ENCODE measurements at regions not wholly inside any gene's neighbourhood (a gene's known extent, or its start where the extent isn't known, plus 50 kb on each side); places are given as distances from the start of the nearest gene placed in this dataset.
"Not testable (repeated sequence)": the region's sequence is repeated elsewhere in the genome, so short reads cannot be mapped to it uniquely, and the experiment has no call there.

GRCh38 chr5:164327166-164327565, 821.7 kb downstream of the MAT2B start:
- DNase-seq (ENCODE audit: extremely low read depth in 1 of 2, low read depth in 1 of 2), result not testable (repeated sequence)

DNA sequence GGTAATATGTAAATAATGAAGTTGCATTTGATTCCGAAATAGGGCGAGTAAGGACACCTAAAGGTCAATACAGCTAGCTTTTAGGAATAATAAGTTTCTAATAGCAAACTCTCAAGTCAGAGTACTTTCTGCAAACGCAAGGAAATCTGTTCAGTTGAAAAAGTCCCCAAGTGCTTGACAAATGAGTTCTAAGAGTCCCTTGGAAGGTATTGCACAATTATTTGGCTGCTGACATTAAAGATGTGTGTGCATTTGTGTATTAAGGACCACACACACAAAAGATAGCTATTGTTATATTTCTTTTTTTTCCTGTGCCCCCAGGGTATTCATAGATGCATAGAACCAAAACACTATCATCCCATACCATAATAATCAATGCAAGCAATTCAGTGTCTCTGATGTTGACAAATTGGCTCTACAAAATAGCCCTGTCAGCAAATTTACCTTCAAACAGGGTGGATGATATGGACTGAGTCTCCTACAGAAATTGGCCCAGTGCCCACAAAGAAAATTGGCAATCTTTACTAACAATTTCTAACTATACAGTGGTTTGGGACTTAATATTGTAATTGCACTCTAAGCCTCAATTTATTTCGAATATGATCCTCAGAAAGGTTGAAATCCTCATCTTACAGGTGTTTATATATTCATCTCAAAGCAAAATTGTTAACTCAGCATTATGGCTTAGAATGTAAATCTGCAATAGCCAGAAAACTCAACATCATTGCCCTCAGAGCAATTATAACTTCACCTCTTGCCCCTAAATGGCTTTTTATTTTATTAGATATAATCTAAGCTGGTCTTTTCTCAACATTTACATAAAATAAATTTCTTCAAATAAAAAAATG, 827.2 kb downstream of the MAT2B start:
- DNase-seq (ENCODE audit: extremely low read depth in 1 of 2, low read depth in 1 of 2), result no peak

DNA sequence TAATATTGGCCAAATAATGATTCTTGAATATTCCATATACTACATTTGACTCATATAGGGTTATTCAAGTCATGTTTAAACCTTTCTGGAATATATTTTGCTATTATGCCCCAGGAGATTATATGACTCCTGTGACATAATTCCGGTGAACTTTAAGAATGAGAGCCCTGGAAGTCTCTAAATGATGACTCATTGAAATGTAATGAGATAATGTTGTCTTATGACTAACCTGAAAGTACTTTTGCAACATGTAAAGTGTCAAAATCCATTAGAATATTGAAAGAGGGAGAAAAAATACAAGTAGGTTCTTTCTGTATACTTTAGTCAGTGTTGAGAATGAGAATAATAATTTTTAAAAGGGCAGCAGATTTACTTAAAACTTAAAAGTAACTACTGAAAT, 830.4 kb downstream of the MAT2B start:
- no peak for DNase-seq (ENCODE audit: extremely low read depth in 1 of 2, low read depth in 1 of 2)

DNA sequence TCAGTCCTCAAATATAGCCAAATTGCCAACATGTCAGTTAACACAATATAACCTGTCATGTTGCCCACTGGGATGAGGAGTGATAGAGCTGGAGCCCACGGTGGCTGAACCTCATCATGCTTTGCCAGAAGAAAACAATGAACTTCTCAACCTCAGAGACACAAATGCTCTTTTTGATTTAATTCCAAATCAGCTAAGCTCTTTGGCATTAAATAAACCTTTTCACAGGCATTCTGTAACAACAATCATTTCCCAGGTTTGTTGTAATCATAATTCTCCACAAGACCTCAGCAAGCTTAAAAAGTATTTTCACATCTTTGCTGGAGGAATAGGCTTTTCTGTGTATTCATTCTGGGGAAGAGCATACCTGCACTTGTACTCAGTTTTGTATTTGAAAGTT, 830.9 kb downstream of the MAT2B start:
- DNase-seq (ENCODE audit: extremely low read depth in 1 of 2, low read depth in 1 of 2), result no peak

GRCh38 chr5:164336906-164337305, 831.5 kb downstream of the MAT2B start:
- no peak for DNase-seq (ENCODE audit: extremely low read depth in 1 of 2, low read depth in 1 of 2)

- no peak for DNase-seq (ENCODE audit: extremely low read depth in 1 of 2, low read depth in 1 of 2)
Observed at GRCh38 chr5:164341056-164341619, 835.7 kb downstream of the MAT2B start.

- no peak for DNase-seq (ENCODE audit: extremely low read depth in 1 of 2, low read depth in 1 of 2)
Observed at GRCh38 chr5:164345173-164345849, 839.9 kb downstream of the MAT2B start.

DNA sequence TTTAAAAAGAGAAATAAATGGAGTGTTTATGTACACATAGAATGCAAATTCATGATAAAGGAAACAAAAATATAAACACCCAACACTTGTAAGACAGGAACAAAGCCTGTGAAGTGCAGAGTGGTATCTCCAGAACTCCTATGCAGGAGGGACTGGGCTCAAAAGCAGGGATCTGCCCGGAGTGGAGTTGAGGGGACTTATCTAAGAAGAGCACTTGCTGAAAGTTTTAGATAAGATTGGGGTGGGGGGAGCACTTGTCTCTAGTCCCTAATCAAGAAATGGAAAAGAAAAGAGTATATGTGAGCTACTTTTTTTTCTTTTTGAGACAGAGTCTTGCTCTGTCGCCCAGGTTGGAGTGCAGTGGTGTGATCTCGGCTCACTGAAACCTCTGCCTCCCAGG, 840.4 kb downstream of the MAT2B start:
- no peak for DNase-seq (ENCODE audit: extremely low read depth in 1 of 2, low read depth in 1 of 2)

GRCh38 chr5:164346785-164347630, 841.6 kb downstream of the MAT2B start:
- no peak for DNase-seq (ENCODE audit: extremely low read depth in 1 of 2, low read depth in 1 of 2)

- DNase-seq (ENCODE audit: extremely low read depth in 1 of 2, low read depth in 1 of 2), result no peak
Observed at GRCh38 chr5:164350236-164350635, 844.8 kb downstream of the MAT2B start.

DNA sequence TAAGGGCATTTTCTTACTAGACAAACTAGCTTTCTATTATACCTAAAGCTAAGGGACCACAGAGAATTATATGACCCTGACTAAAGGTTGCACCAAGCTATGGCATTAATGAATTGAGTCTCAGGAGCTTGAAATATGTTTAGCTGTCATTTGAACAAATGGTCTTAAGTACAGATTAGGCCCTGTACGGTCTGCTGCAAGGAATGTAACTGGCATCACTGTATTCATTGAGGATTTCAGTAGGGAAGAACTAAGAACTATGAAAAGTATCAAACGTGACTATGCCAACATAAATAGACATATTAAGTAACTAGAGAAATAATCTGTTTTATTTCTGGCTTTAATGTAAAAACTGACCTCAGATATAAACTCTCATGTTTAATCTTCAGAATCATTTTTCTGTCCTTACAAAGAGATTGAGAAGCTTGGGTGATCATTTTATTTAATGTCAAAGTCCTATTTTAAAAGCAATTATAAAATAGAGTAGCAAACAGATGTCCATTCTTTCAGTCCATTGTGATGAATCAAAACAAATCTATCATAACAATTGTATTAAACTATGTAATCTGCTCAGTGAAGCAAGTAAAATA, 845.9 kb downstream of the MAT2B start:
- no peak for DNase-seq (ENCODE audit: extremely low read depth in 1 of 2, low read depth in 1 of 2)

- no peak for DNase-seq (ENCODE audit: extremely low read depth in 1 of 2, low read depth in 1 of 2)
Observed at GRCh38 chr5:164352695-164353094, 847.3 kb downstream of the MAT2B start.

- DNase-seq (ENCODE audit: extremely low read depth in 1 of 2, low read depth in 1 of 2), result no peak
Observed at GRCh38 chr5:164353155-164353554, 847.7 kb downstream of the MAT2B start.

DNA sequence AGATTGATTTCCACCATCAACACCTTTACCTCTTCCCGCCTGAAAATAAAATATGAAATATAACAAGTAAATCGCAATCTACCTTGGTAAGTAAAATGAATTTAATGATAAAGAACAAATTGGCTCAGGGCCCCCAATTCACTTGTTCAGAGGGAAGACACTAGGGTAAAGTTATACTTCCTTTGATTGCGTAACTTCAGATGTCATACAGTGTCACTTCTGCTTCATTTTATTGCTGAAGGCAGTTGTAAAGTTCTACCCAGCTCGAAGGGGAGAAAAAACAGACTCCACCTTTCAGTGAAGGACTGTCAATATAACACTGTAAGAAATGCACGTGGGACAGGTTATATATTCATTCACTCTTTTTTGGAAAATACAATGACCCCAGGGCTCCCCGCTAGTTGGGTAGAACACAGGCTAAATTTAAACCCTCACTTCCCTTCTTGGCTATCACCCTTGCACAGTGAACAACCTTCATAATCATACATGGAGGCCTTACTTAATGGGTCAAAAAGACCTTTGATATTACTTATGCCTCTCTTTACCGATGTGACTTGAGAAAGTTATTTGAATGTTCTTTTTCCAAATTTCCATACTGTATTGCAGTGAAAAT, 848.8 kb downstream of the MAT2B start:
- DNase-seq (ENCODE audit: extremely low read depth in 1 of 2, low read depth in 1 of 2), result no peak

DNA sequence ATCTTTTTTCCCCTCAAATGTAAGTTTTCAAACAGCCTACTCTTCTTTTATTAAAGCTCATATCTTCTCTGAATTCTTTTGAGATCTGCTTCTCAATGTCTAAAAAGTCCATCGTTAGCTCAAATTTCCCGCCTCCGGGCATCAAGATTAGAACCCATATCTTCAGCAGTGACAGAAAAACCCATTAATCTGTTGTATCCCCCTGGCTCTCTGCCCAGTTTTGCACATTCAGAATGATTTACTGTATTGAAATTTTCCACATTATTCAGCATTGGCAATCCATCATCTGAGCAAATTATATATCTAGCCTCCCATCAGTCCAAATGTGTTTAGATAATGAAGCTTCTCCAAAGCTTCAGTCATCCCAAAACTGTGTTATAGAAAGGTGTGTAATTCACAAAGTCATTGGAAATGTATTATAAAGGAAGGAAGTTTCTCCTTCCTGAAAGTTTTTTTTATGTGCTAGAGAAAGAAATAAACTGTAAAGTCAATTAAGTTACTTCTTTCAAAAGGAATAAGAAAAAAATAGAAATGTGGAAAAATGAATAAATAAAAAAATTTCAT, 849.9 kb downstream of the MAT2B start:
- DNase-seq (ENCODE audit: extremely low read depth in 1 of 2, low read depth in 1 of 2), result no peak

GRCh38 chr5:164356790-164357189, 851.4 kb downstream of the MAT2B start:
- DNase-seq (ENCODE audit: extremely low read depth in 1 of 2, low read depth in 1 of 2), result no peak

DNA sequence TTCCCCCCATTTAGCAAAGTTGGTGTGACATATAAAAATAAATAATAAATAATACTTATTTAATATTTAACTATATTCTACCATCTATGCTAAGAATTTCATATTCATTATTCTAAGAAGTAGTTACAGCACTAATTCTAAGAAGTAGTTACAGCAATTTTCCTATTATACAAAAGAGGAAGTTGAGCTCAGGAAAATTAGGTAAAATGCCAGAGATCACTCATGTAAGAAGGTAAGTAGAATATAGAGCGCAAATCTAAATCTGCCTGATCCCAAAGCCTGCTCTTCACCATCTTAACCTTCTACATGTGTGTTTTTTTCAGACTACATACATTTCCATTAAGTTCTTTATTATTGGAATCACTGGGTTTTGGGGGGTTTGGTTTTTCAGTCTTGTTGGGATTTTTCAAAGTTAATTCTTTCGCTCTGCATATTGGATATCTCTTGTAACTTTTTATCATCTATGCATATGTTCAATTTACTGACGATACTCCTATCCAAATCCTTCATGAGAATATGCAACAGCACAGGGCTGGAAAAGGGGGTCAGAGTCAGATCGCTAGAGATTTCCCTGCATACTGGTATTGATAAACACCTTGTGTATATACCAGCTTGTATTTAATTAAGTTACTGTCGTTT, 852.1 kb downstream of the MAT2B start:
- DNase-seq (ENCODE audit: extremely low read depth in 1 of 2, low read depth in 1 of 2), result no peak

DNA sequence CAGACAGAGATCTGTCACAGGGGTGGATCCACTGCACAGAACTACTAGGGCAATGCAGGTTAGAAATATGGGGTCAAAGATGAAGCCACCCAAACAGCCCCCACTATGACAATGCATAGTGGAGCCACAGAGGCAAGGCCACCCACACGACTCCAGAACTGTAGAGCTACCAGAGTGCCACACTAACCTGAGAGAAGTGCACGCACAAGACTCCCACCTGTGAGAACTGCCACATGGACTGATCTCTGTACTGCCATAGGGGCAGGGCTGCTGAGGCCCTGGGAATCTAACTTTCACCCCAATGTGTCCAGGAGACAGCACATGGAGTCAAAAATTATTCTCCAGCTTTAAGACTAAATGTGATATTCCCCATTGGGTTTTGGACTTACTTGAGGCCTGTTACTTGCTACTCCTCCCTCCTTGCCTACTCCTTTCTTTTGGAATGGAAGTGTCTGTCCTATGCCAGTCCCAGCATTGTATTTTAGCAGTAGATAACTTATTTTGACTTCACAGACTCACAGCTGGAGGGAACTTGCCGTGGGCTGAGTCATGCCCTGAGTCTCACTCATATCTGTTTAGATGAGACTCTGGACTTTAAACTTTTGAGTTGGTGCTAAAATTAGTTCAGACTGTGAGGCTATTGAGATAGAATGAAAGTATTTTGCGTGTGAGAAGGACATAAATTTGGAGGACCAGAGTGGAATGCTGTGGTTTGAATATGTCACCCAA, 853.3 kb downstream of the MAT2B start:
- no peak for DNase-seq (ENCODE audit: extremely low read depth in 1 of 2, low read depth in 1 of 2)
